ENCODE measurements at regions not wholly inside any gene's neighbourhood (a gene's known extent, or its start where the extent isn't known, plus 50 kb on each side); places are given as distances from the start of the nearest gene placed in this dataset.
"Not testable (repeated sequence)": the region's sequence is repeated elsewhere in the genome, so short reads cannot be mapped to it uniquely, and the experiment has no call there.

- no peak for DNase-seq (ENCODE audit: low read depth)
Observed at GRCh38 chr17:27065588-27065987, 228.3 kb upstream of the WSB1 start.

GRCh38 chr17:27066315-27066714 lies 227.6 kb upstream of the WSB1 start:
- no peak for DNase-seq (ENCODE audit: low read depth)

GRCh38 chr17:27069842-27070508 lies 223.9 kb upstream of the WSB1 start:
- DNase-seq (ENCODE audit: low read depth) = no peak

- DNase-seq (ENCODE audit: low read depth) = no peak
Observed at GRCh38 chr17:27070836-27071235, 223.1 kb upstream of the WSB1 start.

GRCh38 chr17:27072885-27073284 lies 221.0 kb upstream of the WSB1 start:
- DNase-seq (ENCODE audit: low read depth) = no peak

- no peak for DNase-seq (ENCODE audit: low read depth)
Observed at GRCh38 chr17:27076814-27077213, 217.1 kb upstream of the WSB1 start.

GRCh38 chr17:27078296-27078695 lies 215.6 kb upstream of the WSB1 start:
- DNase-seq (ENCODE audit: low read depth) = no peak

- DNase-seq (ENCODE audit: low read depth) = no peak
Observed at GRCh38 chr17:27079660-27080059, 214.3 kb upstream of the WSB1 start.

GRCh38 chr17:27081002-27081638 lies 212.8 kb upstream of the WSB1 start:
- DNase-seq (ENCODE audit: low read depth) = no peak

GRCh38 chr17:27082023-27082774 lies 211.7 kb upstream of the WSB1 start:
- no peak for DNase-seq (ENCODE audit: low read depth)

GRCh38 chr17:27082775-27083154 lies 211.1 kb upstream of the WSB1 start:
- no peak for DNase-seq (ENCODE audit: low read depth)

GRCh38 chr17:27083408-27084185 lies 210.3 kb upstream of the WSB1 start:
- no peak for DNase-seq (ENCODE audit: low read depth)

GRCh38 chr17:27085517-27085916 lies 208.4 kb upstream of the WSB1 start:
- DNase-seq (ENCODE audit: low read depth) = no peak

- DNase-seq (ENCODE audit: low read depth) = no peak
Observed at GRCh38 chr17:27086526-27086925, 207.4 kb upstream of the WSB1 start.

- no peak for DNase-seq (ENCODE audit: low read depth)
Observed at GRCh38 chr17:27087935-27088766, 205.8 kb upstream of the WSB1 start.

GRCh38 chr17:27088767-27089078 lies 205.2 kb upstream of the WSB1 start:
- no peak for DNase-seq (ENCODE audit: low read depth)

- DNase-seq (ENCODE audit: low read depth) = not testable (repeated sequence)
Observed at GRCh38 chr17:27089079-27089928, 204.6 kb upstream of the WSB1 start.

- DNase-seq (ENCODE audit: low read depth) = no peak
Observed at GRCh38 chr17:27089929-27090247, 204.0 kb upstream of the WSB1 start.

- DNase-seq (ENCODE audit: low read depth) = not testable (repeated sequence)
Observed at GRCh38 chr17:27090450-27091042, 203.4 kb upstream of the WSB1 start.

GRCh38 chr17:27091043-27091497 lies 202.8 kb upstream of the WSB1 start:
- DNase-seq (ENCODE audit: low read depth) = no peak

Measured in fibroblast of gingiva (primary cell).